ENCODE measurements at regions not wholly inside any gene's neighbourhood (a gene's known extent, or its start where the extent isn't known, plus 50 kb on each side); places are given as distances from the start of the nearest gene placed in this dataset.

GRCh38 chr9:14512942-14513341 is 180.3 kb downstream of the ZDHHC21 start:
- WGBS, 4 donors, result 76 to 86% (median 81%) methylated on average over 1 of the region's 1 CpG
- Histone ChIP-seq H3K4me3 (no peak overlapping the region), H3K36me3 (replicated peaks in 1 of 2) (no peaks in the 10 kb centered on the region), H3K4me1 (replicated peaks in 1 of 2) (no peaks in the 10 kb centered on the region), H3K27me3 (no peaks in the 10 kb centered on the region), H3K9me3 (replicated peaks in 1 of 3) (no peaks in the 10 kb centered on the region), H3K27ac (no peak overlapping the region)
- TF ChIP-seq CTCF (IDR thresholded peaks at IDR 0.05), result no peak
- DNase-seq, result no peak
- intact Hi-C loops (cut with DNase I), result no loop called here

- no peaks in the 10 kb centered on the region for H3K9me3 ChIP-seq (replicated peaks in 1 of 3)
- H3K4me1 ChIP-seq (replicated peaks in 1 of 2), result no peaks in the 10 kb centered on the region
- no peak overlapping the region for H3K4me3 ChIP-seq
- H3K27me3 ChIP-seq, result no peaks in the 10 kb centered on the region
- DNase-seq, result no peak
- H3K36me3 ChIP-seq (replicated peaks in 1 of 2), result no peaks in the 10 kb centered on the region
- H3K27ac ChIP-seq, result no peak overlapping the region
- intact Hi-C loops (cut with DNase I), result no loop called here
- TF ChIP-seq POLR2A (IDR thresholded peaks at IDR 0.05) (no peak), CTCF (IDR thresholded peaks at IDR 0.05) (no peak)
Measured at GRCh38 chr9:14511452-14511851, 181.8 kb downstream of the ZDHHC21 start.

GRCh38 chr9:14508884-14509283 is 184.3 kb downstream of the ZDHHC21 start:
- no peaks in the 10 kb centered on the region for H3K36me3 ChIP-seq (replicated peaks in 1 of 2)
- 68 to 80% (median 73%) methylated on average over 2 of the region's 2 CpGs for WGBS, 4 donors
- TF ChIP-seq POLR2A (IDR thresholded peaks at IDR 0.05), result no peak
- no peak for TF ChIP-seq CTCF (IDR thresholded peaks at IDR 0.05)
- intact Hi-C loops (cut with DNase I), result no loop called here
- no peak for DNase-seq
- H3K27me3 ChIP-seq, result no peaks in the 10 kb centered on the region
- H3K4me3 ChIP-seq, result no peak overlapping the region
- H3K4me1 ChIP-seq (replicated peaks in 1 of 2), result no peaks in the 10 kb centered on the region
- no peaks in the 10 kb centered on the region for H3K9me3 ChIP-seq (replicated peaks in 1 of 3)
- H3K27ac ChIP-seq, result no peak overlapping the region

- H3K27ac ChIP-seq, result no peak overlapping the region
- no peaks in the 10 kb centered on the region for H3K9me3 ChIP-seq (replicated peaks in 1 of 3)
- TF ChIP-seq POLR2A (IDR thresholded peaks at IDR 0.05) (no peak), CTCF (IDR thresholded peaks at IDR 0.05) (no peak)
- H3K4me3 ChIP-seq, result no peak overlapping the region
- no peaks in the 10 kb centered on the region for H3K36me3 ChIP-seq (replicated peaks in 1 of 2)
- intact Hi-C loops (cut with DNase I), result no loop called here
- 74 to 83% (median 77%) methylated on average over 4 of the region's 4 CpGs for WGBS, 4 donors
- H3K4me1 ChIP-seq (replicated peaks in 1 of 2), result no peaks in the 10 kb centered on the region
- H3K27me3 ChIP-seq, result peaks cover 6% of the 10 kb centered on the region
- no peak for DNase-seq
Measured at GRCh38 chr9:14501366-14501765, 187.4 kb upstream of the NFIB start.

Measured in adrenal gland (tissue), 9 donors.